ENCODE measurements at regions not wholly inside any gene's neighbourhood (a gene's known extent, or its start where the extent isn't known, plus 50 kb on each side); places are given as distances from the start of the nearest gene placed in this dataset.
A peak's percentile ranks its signal among the peaks of the same experiment; 100 is the strongest.

DNA sequence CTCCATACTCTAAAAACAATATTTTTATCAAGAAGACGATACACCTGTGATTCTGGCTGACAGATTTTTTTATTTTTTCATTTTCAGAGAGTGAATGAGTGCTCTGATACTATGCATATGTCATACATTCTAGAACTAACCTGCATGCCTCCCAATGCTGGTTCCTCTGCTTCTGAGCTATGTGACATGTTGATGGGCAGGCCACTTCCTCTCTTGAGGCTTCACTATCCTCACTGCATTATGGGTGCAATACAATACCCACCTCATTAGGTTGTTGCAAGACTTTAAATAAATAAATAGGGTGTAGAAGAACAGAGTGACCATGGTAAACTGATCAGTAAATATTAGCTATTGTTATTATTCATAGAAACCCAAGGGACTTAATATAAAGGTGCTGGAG is 408.3 kb downstream of the HNRNPD start:
- H3K9me3 Mint-ChIP-seq: no peaks in the 10 kb centered on the region
- no peaks in the 10 kb centered on the region for H3K36me3 Mint-ChIP-seq (ENCODE audit: low read depth)
- no peaks in the 10 kb centered on the region for H3K4me1 Mint-ChIP-seq
- no peak for ATAC-seq (replicated peaks)
- H3K27ac Mint-ChIP-seq: no peak overlapping the region
- peaks cover 17% of the 10 kb centered on the region for H3K27me3 Mint-ChIP-seq
- no peak overlapping the region for H3K4me3 Mint-ChIP-seq

GRCh38 chr4:81963763-81964020 is 410.1 kb downstream of the HNRNPD start:
- no peak for ATAC-seq (replicated peaks)
- H3K27me3 Mint-ChIP-seq: peaks cover 21% of the 10 kb centered on the region
- H3K4me3 Mint-ChIP-seq: no peak overlapping the region
- no peak overlapping the region for H3K27ac Mint-ChIP-seq
- no peaks in the 10 kb centered on the region for H3K4me1 Mint-ChIP-seq
- H3K9me3 Mint-ChIP-seq: no peaks in the 10 kb centered on the region
- no peaks in the 10 kb centered on the region for H3K36me3 Mint-ChIP-seq (ENCODE audit: low read depth)

DNA sequence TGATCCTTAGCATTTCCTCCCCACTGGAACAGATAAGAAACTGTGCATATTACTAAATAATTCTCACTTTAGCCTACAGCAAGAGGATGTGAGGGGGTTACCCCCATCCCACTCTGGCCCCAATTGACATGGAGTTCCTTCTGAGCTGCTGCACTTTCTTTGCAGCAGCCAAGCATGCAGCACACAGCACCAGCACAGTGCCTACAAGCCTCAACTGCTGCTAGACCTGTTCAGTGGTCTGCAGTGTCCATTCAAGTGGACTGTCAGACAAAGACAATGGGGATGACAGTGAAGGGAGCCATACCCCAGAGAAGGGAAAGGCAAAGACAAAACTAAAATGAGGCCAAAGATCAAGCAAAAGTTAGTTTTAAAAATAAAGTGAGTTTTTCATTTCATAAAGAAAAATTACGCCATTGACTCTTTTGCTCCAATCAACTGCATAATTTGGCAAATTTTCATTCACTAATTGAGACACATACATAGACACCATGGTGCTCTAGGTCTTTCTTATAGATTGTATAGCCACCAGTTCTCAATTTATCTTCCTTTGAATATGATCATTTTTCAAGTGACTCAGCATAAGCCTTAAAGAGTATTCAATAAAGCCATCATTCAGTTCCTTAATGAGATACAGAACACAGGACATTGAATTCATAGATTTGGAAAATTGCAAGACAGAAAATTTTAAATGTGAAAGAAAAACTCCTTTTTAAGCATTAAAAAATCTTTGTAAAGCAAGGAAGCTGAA is 410.6 kb downstream of the HNRNPD start:
- H3K27ac Mint-ChIP-seq: no peak overlapping the region
- no peaks in the 10 kb centered on the region for H3K36me3 Mint-ChIP-seq (ENCODE audit: low read depth)
- ATAC-seq (replicated peaks): no peak
- H3K9me3 Mint-ChIP-seq: no peaks in the 10 kb centered on the region
- peaks cover 21% of the 10 kb centered on the region for H3K27me3 Mint-ChIP-seq
- no peak overlapping the region for H3K4me3 Mint-ChIP-seq
- H3K4me1 Mint-ChIP-seq: no peaks in the 10 kb centered on the region

DNA sequence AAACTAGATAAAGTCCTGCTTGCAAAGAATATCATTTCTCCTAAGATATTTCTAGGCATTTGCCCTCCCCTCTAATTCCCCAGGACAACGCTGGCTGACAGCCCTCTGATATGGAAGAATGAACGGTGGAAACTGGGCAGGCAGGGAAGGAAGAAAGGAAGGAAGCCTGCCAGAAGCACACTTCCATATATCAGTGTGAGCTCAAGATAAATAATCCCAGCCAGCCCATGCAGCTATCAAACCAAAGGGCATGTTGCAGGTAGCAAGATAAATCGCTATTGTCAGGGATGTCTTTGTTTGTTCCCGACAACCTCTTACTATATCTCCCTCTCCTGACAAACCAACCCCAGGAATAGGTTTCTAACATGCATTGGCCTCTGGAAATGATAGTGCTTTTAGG is 412.8 kb downstream of the HNRNPD start:
- Mint-ChIP-seq H3K9me3 (no peaks in the 10 kb centered on the region), H3K27me3 (peaks cover 11% of the 10 kb centered on the region), H3K4me3 (no peak overlapping the region), H3K36me3 (ENCODE audit: low read depth) (no peaks in the 10 kb centered on the region), H3K4me1 (no peaks in the 10 kb centered on the region), H3K27ac (no peak overlapping the region)
- ATAC-seq (replicated peaks): no peak

DNA sequence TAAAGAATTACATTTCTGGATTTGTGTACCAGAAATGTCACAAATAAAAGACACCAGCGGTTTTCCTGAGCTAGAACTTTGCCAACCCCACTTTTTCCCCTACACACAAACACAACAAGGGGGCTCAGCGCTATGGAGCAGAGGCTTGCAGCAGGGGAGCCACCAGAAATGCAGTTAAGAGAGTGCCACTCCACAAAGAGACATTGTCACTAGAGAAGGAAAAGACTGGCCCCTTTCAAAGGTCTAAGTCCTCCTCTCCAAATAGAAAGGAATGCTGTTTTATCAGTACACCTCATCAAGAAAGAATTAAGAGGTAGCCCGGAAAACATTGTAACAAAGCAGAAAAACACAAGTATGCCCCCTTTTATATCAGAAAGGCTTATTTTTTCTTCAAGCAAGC is 419.5 kb downstream of the HNRNPD start:
- Mint-ChIP-seq H3K4me1 (no peaks in the 10 kb centered on the region), H3K4me3 (no peak overlapping the region)
- no peak for ATAC-seq (replicated peaks)

GRCh38 chr4:81951891-81952455 is 421.8 kb downstream of the HNRNPD start:
- Mint-ChIP-seq H3K9me3 (no peaks in the 10 kb centered on the region), H3K4me1 (no peaks in the 10 kb centered on the region), H3K27ac (no peak overlapping the region), H3K27me3 (peaks cover 13% of the 10 kb centered on the region), H3K4me3 (no peak overlapping the region), H3K36me3 (ENCODE audit: low read depth) (no peaks in the 10 kb centered on the region)
- ATAC-seq (replicated peaks): no peak

More for the DNA sequence above, 419.5 kb downstream of the HNRNPD start:
- H3K27ac Mint-ChIP-seq: no peak overlapping the region
- H3K36me3 Mint-ChIP-seq (ENCODE audit: low read depth): no peaks in the 10 kb centered on the region
- no peaks in the 10 kb centered on the region for H3K9me3 Mint-ChIP-seq
- no peaks in the 10 kb centered on the region for H3K27me3 Mint-ChIP-seq

DNA sequence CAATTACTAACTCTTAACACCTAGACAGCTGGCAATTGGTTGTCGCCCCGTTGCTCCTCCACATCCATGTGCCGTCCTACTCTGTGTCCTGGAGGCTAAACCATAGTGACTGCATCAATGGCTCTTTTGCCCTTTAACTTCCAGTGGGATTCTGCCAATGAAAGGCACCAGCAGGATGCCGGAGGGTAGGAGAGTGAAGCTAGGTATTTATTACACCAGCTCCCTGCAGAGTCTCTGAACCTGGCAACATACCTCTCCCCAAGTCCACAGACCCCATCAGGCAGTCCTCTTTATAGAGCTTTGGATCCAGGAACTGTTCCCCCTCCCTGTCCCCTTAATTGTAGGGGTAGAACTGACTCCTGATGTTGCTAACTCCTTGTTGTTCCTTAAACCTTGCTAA is 426.8 kb downstream of the HNRNPD start:
- no peaks in the 10 kb centered on the region for H3K9me3 Mint-ChIP-seq
- H3K4me3 Mint-ChIP-seq: no peak overlapping the region
- no peak for ATAC-seq (replicated peaks)
- no peaks in the 10 kb centered on the region for H3K4me1 Mint-ChIP-seq
- no peaks in the 10 kb centered on the region for H3K36me3 Mint-ChIP-seq (ENCODE audit: low read depth)
- H3K27me3 Mint-ChIP-seq: peaks cover 24% of the 10 kb centered on the region
- H3K27ac Mint-ChIP-seq: no peak overlapping the region

DNA sequence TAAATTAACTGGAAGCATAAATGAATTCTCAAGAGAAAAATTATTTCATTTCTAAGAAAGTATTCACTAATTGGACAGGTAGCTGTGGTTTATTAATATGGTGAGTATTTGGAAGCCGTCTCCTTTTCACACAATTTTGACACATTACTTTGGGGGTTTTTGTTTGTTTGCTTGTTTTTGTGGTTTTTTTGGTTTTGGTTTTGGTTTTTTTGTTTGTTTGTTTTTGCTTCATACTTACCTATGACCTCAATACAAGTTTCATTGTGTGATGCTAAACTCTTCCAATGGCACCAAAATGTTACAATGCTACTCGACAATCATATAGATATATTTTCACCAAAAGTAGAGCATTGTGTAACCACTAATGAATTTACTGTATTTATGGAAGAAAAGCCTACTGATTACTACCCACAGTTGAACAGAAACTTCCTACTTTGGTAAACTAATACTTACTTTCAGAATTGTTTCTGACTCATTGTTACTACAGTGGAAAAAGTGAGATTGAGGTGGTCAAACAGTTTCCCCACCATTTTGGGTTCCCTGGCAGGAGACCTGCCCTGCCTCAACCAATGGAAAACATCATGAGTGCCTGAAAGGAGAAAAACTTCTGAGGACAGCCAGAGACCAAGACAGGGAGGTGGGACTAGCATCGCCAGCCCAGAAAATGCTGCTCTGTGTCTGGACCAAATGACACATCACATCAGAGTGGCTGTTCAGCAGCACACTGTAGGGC is 443.1 kb downstream of the HNRNPD start:
- Mint-ChIP-seq H3K4me1 (no peaks in the 10 kb centered on the region), H3K27me3 (peaks cover 7% of the 10 kb centered on the region), H3K9me3 (no peaks in the 10 kb centered on the region), H3K4me3 (no peak overlapping the region), H3K27ac (no peak overlapping the region), H3K36me3 (ENCODE audit: low read depth) (no peaks in the 10 kb centered on the region)
- ATAC-seq (replicated peaks): peak; percentile 21

GRCh38 chr4:81923140-81923539 is 450.7 kb downstream of the HNRNPD start:
- Mint-ChIP-seq H3K4me3 (no peak overlapping the region), H3K27me3 (peaks cover 29% of the 10 kb centered on the region), H3K27ac (no peak overlapping the region), H3K4me1 (no peaks in the 10 kb centered on the region), H3K9me3 (no peaks in the 10 kb centered on the region), H3K36me3 (ENCODE audit: low read depth) (no peaks in the 10 kb centered on the region)
- ATAC-seq (replicated peaks): peak; percentile 34

DNA sequence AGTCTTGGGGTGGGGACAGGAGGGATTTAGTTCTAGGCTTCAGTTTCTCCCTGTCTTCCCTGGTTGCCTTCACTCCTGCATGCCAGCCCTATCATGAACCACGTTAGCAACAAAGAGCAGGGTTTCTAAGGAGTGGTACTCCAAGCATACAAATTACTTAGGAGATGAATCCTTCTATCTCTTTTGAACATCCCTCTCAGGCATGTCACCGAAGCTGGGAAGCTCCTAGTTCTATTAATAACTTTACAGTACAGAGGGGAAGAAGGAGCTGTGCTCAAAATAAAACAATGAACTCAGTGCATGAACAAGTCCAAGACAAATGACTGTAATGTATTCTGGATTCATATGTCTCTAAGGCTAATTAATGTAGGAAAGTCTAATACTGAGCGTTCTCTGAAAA is 450.6 kb upstream of the RASGEF1B start:
- Mint-ChIP-seq H3K4me3 (no peak overlapping the region), H3K27me3 (peaks cover 29% of the 10 kb centered on the region), H3K27ac (no peak overlapping the region), H3K4me1 (no peaks in the 10 kb centered on the region), H3K9me3 (no peaks in the 10 kb centered on the region), H3K36me3 (ENCODE audit: low read depth) (no peaks in the 10 kb centered on the region)
- ATAC-seq (replicated peaks): no peak

- Mint-ChIP-seq H3K27me3 (peaks cover 26% of the 10 kb centered on the region), H3K9me3 (no peaks in the 10 kb centered on the region), H3K4me3 (no peak overlapping the region), H3K27ac (no peak overlapping the region), H3K4me1 (no peaks in the 10 kb centered on the region), H3K36me3 (ENCODE audit: low read depth) (no peaks in the 10 kb centered on the region)
- no peak for ATAC-seq (replicated peaks)
These were observed 450.0 kb upstream of the RASGEF1B start for GRCh38 chr4:81921751-81922159.

DNA sequence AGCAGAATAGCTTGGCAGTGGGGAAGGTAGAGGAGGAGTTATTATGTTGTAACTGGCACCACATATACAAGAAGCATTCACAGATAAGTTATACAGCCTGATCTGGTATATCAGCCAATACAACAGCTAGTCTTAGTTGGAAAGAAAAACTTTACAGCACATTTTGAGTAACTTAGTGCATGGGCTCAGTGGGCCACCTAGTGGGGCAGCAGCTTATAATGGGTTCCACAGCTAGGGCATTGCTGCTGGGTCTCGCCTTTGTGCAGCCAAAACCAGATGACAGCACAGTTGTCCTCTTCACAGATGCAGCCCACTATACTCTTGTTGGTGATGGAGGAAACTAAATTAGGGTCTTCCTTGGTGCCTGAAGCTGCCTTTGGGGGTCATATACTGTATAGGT is 448.1 kb upstream of the RASGEF1B start:
- no peaks in the 10 kb centered on the region for H3K9me3 Mint-ChIP-seq
- no peak for ATAC-seq (replicated peaks)
- no peak overlapping the region for H3K27ac Mint-ChIP-seq
- no peaks in the 10 kb centered on the region for H3K36me3 Mint-ChIP-seq (ENCODE audit: low read depth)
- H3K27me3 Mint-ChIP-seq: peaks cover 17% of the 10 kb centered on the region
- no peak overlapping the region for H3K4me3 Mint-ChIP-seq
- H3K4me1 Mint-ChIP-seq: no peaks in the 10 kb centered on the region

- peaks cover 12% of the 10 kb centered on the region for H3K27me3 Mint-ChIP-seq
- no peaks in the 10 kb centered on the region for H3K4me1 Mint-ChIP-seq
- H3K9me3 Mint-ChIP-seq: no peaks in the 10 kb centered on the region
- H3K4me3 Mint-ChIP-seq: no peak overlapping the region
- no peak for ATAC-seq (replicated peaks)
- no peaks in the 10 kb centered on the region for H3K36me3 Mint-ChIP-seq (ENCODE audit: low read depth)
- no peak overlapping the region for H3K27ac Mint-ChIP-seq
These were observed 447.5 kb upstream of the RASGEF1B start for GRCh38 chr4:81919223-81919622.

DNA sequence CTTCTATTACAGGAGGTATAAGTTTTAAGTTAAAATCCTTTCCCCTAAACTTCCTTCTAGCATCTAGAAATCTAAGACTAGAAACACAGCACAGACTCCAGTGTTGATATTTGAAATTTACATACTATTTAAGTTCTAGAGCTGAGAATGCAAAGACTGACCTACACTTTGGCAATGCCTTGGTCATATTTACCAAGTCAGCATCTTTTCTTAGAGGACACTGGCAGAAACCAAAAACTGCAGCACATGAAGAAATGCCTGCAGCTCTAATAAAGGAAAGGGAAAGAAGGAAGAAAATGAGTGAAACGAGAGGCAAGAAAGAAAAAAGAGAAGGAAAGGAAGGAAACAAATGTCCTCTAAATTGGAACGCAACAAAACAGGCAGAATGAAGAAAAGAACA is 443.7 kb upstream of the RASGEF1B start:
- Mint-ChIP-seq H3K36me3 (ENCODE audit: low read depth) (no peaks in the 10 kb centered on the region), H3K27ac (no peak overlapping the region), H3K4me1 (peaks cover 9% of the 10 kb centered on the region), H3K27me3 (peaks cover 9% of the 10 kb centered on the region), H3K9me3 (no peaks in the 10 kb centered on the region), H3K4me3 (no peak overlapping the region)
- ATAC-seq (replicated peaks): no peak

DNA sequence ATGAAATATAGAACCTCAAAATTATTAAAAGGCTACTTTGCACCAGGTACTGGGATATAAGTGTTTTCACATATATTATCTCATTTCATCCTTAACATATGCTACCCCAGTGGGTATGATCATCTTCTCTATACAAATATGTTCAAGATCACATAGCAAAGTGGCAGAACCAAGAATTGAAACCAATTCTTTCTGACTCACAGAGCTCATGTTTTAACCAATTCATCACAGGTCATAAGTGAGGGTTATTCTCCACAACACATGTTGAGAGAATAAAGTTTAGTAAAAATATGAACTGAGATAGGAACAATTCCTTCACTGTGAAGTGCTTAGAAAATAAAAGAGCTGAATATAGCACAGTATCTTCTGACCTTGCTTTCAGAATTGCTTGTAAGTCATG is 442.9 kb upstream of the RASGEF1B start:
- Mint-ChIP-seq H3K27ac (no peak overlapping the region), H3K27me3 (peaks cover 9% of the 10 kb centered on the region), H3K36me3 (ENCODE audit: low read depth) (no peaks in the 10 kb centered on the region), H3K9me3 (no peaks in the 10 kb centered on the region), H3K4me3 (no peak overlapping the region), H3K4me1 (peaks cover 9% of the 10 kb centered on the region)
- peak; percentile 7 for ATAC-seq (replicated peaks)

Data from activated T-helper 17 cell treated with anti-CD3 and anti-CD28 coated beads, Interleukin-2, amount 50 U/mL, for 72 hours (primary cell).